ENCODE measurements at regions not wholly inside any gene's neighbourhood (a gene's known extent, or its start where the extent isn't known, plus 50 kb on each side); places are given as distances from the start of the nearest gene placed in this dataset.
"Not testable (repeated sequence)": the region's sequence is repeated elsewhere in the genome, so short reads cannot be mapped to it uniquely, and the experiment has no call there.

GRCh38 chr2:23029111-23029510, 355.9 kb upstream of the KLHL29 start:
- DNase-seq, result no peak
- in situ Hi-C loops (cut with MboI; ENCODE audit: low pct_unique_long_range_greater_than_20kb, low sequenced_read_pairs), result no loop called here

- DNase-seq, result no peak
- in situ Hi-C loops (cut with MboI; ENCODE audit: low pct_unique_long_range_greater_than_20kb, low sequenced_read_pairs), result no loop called here
These were observed 355.0 kb upstream of the KLHL29 start for GRCh38 chr2:23029951-23030350.

- in situ Hi-C loops (cut with MboI; ENCODE audit: low pct_unique_long_range_greater_than_20kb, low sequenced_read_pairs), result no loop called here
These were observed 350.0 kb upstream of the KLHL29 start for GRCh38 chr2:23034996-23035395.

GRCh38 chr2:23036629-23037028, 348.4 kb upstream of the KLHL29 start:
- in situ Hi-C loops (cut with MboI; ENCODE audit: low pct_unique_long_range_greater_than_20kb, low sequenced_read_pairs), result no loop called here
- no peak for DNase-seq

More at GRCh38 chr2:23034996-23035395, 350.0 kb upstream of the KLHL29 start:
- no peak for DNase-seq

GRCh38 chr2:23037596-23037995, 347.4 kb upstream of the KLHL29 start:
- DNase-seq, result no peak
- in situ Hi-C loops (cut with MboI; ENCODE audit: low pct_unique_long_range_greater_than_20kb, low sequenced_read_pairs), result no loop called here

- no peak for DNase-seq
- in situ Hi-C loops (cut with MboI; ENCODE audit: low pct_unique_long_range_greater_than_20kb, low sequenced_read_pairs), result no loop called here
These were observed 343.5 kb upstream of the KLHL29 start for GRCh38 chr2:23041443-23041842.

GRCh38 chr2:23042216-23042906, 342.6 kb upstream of the KLHL29 start:
- in situ Hi-C loops (cut with MboI; ENCODE audit: low pct_unique_long_range_greater_than_20kb, low sequenced_read_pairs), result no loop called here
- no peak for DNase-seq

GRCh38 chr2:23050388-23050787, 334.6 kb upstream of the KLHL29 start:
- no peak for DNase-seq

GRCh38 chr2:23053601-23054000, 331.4 kb upstream of the KLHL29 start:
- no peak for DNase-seq

More at GRCh38 chr2:23050388-23050787, 334.6 kb upstream of the KLHL29 start:
- in situ Hi-C loops (cut with MboI; ENCODE audit: low pct_unique_long_range_greater_than_20kb, low sequenced_read_pairs), result no loop called here

GRCh38 chr2:23055251-23055650, 329.7 kb upstream of the KLHL29 start:
- no peak for DNase-seq
- in situ Hi-C loops (cut with MboI; ENCODE audit: low pct_unique_long_range_greater_than_20kb, low sequenced_read_pairs), result no loop called here

More at GRCh38 chr2:23053601-23054000, 331.4 kb upstream of the KLHL29 start:
- in situ Hi-C loops (cut with MboI; ENCODE audit: low pct_unique_long_range_greater_than_20kb, low sequenced_read_pairs), result no loop called here

GRCh38 chr2:23056846-23057245, 328.1 kb upstream of the KLHL29 start:
- DNase-seq; in situ Hi-C loops (cut with MboI; ENCODE audit: low pct_unique_long_range_greater_than_20kb, low sequenced_read_pairs): not testable (repeated sequence)

- DNase-seq, result no peak
- in situ Hi-C loops (cut with MboI; ENCODE audit: low pct_unique_long_range_greater_than_20kb, low sequenced_read_pairs), result no loop called here
These were observed 326.5 kb upstream of the KLHL29 start for GRCh38 chr2:23058435-23058834.

- no peak for DNase-seq
- in situ Hi-C loops (cut with MboI; ENCODE audit: low pct_unique_long_range_greater_than_20kb, low sequenced_read_pairs), result no loop called here
These were observed 319.8 kb upstream of the KLHL29 start for GRCh38 chr2:23065210-23065609.

GRCh38 chr2:23065936-23066335, 319.0 kb upstream of the KLHL29 start:
- DNase-seq, result no peak
- in situ Hi-C loops (cut with MboI; ENCODE audit: low pct_unique_long_range_greater_than_20kb, low sequenced_read_pairs), result no loop called here

GRCh38 chr2:23066686-23067085, 318.3 kb upstream of the KLHL29 start:
- DNase-seq, result no peak
- in situ Hi-C loops (cut with MboI; ENCODE audit: low pct_unique_long_range_greater_than_20kb, low sequenced_read_pairs), result no loop called here

GRCh38 chr2:23069156-23069555, 315.8 kb upstream of the KLHL29 start:
- DNase-seq, result no peak
- in situ Hi-C loops (cut with MboI; ENCODE audit: low pct_unique_long_range_greater_than_20kb, low sequenced_read_pairs), result no loop called here

- DNase-seq, result no peak
- in situ Hi-C loops (cut with MboI; ENCODE audit: low pct_unique_long_range_greater_than_20kb, low sequenced_read_pairs), result no loop called here
These were observed 315.1 kb upstream of the KLHL29 start for GRCh38 chr2:23069923-23070322.

GRCh38 chr2:23073056-23073455, 311.9 kb upstream of the KLHL29 start:
- in situ Hi-C loops (cut with MboI; ENCODE audit: low pct_unique_long_range_greater_than_20kb, low sequenced_read_pairs), result no loop called here
- DNase-seq, result no peak

- in situ Hi-C loops (cut with MboI; ENCODE audit: low pct_unique_long_range_greater_than_20kb, low sequenced_read_pairs), result no loop called here
- no peak for DNase-seq
These were observed 311.3 kb upstream of the KLHL29 start for GRCh38 chr2:23073671-23074070.

- in situ Hi-C loops (cut with MboI; ENCODE audit: low pct_unique_long_range_greater_than_20kb, low sequenced_read_pairs), result no loop called here
- DNase-seq, result no peak
These were observed 307.4 kb upstream of the KLHL29 start for GRCh38 chr2:23077596-23077995.

GRCh38 chr2:23078784-23079434, 306.1 kb upstream of the KLHL29 start:
- no peak for DNase-seq
- in situ Hi-C loops (cut with MboI; ENCODE audit: low pct_unique_long_range_greater_than_20kb, low sequenced_read_pairs), result no loop called here
